Activated CD4-positive, alpha-beta T cell treated with anti-CD3 and anti-CD28 coated beads, Interleukin-2, Interleukin-4, amounts not matched to agents 100 ng/mL and 50 ng/mL, durations not matched to agents 16 hours and 8 hours (primary cell): ENCODE measurements at regions not wholly inside any gene's neighbourhood (a gene's known extent, or its start where the extent isn't known, plus 50 kb on each side); places are given as distances from the start of the nearest gene placed in this dataset.

Experiments
- DNase-seq: peaks from one replicate; pipeline ENCODE4 v3.0.0-alpha.2; 2020; ENCODE audit warnings: low spot score

- no peak for DNase-seq
Measured at GRCh38 chr9:90408659-90409058, 234.0 kb downstream of the DIRAS2 start.

- DNase-seq, result no peak
Measured at GRCh38 chr9:90419221-90419851, 223.3 kb downstream of the DIRAS2 start.

- no peak for DNase-seq
Measured at GRCh38 chr9:90420211-90420610, 222.4 kb downstream of the DIRAS2 start.

- DNase-seq, result no peak
Measured at GRCh38 chr9:90420768-90421513, 221.7 kb downstream of the DIRAS2 start.

GRCh38 chr9:90421786-90422185, 220.8 kb downstream of the DIRAS2 start:
- no peak for DNase-seq

- DNase-seq, result no peak
Measured at GRCh38 chr9:90423661-90424193, 218.9 kb downstream of the DIRAS2 start.

- no peak for DNase-seq
Measured at GRCh38 chr9:90428517-90428916, 214.1 kb downstream of the DIRAS2 start.

- no peak for DNase-seq
Measured at GRCh38 chr9:90432951-90433350, 209.7 kb downstream of the DIRAS2 start.

- no peak for DNase-seq
Measured at GRCh38 chr9:90433398-90433941, 209.2 kb downstream of the DIRAS2 start.

GRCh38 chr9:90441814-90442213, 200.8 kb downstream of the DIRAS2 start:
- DNase-seq, result no peak

- no peak for DNase-seq
Measured at GRCh38 chr9:90442723-90443122, 199.9 kb downstream of the DIRAS2 start.

GRCh38 chr9:90444609-90445204, 197.9 kb downstream of the DIRAS2 start:
- DNase-seq, result no peak

- DNase-seq, result no peak
Measured at GRCh38 chr9:90445391-90445790, 197.2 kb downstream of the DIRAS2 start.

GRCh38 chr9:90446200-90446948, 196.2 kb downstream of the DIRAS2 start:
- DNase-seq, result no peak

- DNase-seq, result no peak
Measured at GRCh38 chr9:90447773-90448172, 194.9 kb downstream of the DIRAS2 start.

- DNase-seq, result no peak
Measured at GRCh38 chr9:90449213-90449925, 193.3 kb downstream of the DIRAS2 start.

- DNase-seq, result no peak
Measured at GRCh38 chr9:90451804-90452203, 190.8 kb downstream of the DIRAS2 start.

GRCh38 chr9:90455316-90455715, 187.3 kb downstream of the DIRAS2 start:
- no peak for DNase-seq

GRCh38 chr9:90457386-90458190, 185.0 kb downstream of the DIRAS2 start:
- DNase-seq, result no peak

- no peak for DNase-seq
Measured at GRCh38 chr9:90458485-90458884, 184.1 kb downstream of the DIRAS2 start.

- DNase-seq, result no peak
Measured at GRCh38 chr9:90459321-90459720, 183.3 kb downstream of the DIRAS2 start.
